ENCODE measurements at regions not wholly inside any gene's neighbourhood (a gene's known extent, or its start where the extent isn't known, plus 50 kb on each side); places are given as distances from the start of the nearest gene placed in this dataset.
"Not testable (repeated sequence)": the region's sequence is repeated elsewhere in the genome, so short reads cannot be mapped to it uniquely, and the experiment has no call there.

DNA sequence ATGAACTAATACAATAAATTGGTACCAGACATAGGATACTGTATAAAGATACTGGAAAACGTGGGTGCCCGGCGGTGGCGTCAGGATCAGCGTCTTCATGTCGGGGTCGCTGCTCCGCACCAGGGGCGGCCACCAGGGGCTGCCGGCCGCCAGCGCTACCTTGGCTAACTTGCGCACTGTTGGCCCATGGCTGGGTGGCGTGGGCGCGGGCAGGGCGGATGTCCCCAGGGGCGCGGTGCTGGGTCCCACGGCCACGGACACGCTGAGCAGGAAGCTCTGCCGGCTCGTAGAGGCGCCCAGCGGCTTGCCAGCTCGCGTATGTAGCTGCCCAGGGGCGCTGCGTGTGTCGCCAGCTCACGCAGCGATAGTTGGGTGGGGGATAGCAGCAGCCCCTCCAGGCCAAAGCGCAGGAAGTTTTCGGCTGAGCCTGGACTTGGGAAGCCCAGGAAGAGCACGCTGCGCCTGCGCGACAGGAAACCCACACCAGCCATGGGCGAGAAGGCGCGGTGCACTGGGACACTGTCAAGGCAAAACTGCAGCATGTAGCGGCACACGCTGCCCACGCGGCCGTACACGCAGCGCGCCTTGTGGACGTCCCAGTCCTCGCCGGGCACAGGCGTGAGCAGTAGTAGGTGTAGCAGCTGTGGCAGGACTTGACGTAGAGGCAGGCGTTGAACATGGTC lies 299.9 kb downstream of the CCDC74A start:
- DNase-seq: no peak

DNA sequence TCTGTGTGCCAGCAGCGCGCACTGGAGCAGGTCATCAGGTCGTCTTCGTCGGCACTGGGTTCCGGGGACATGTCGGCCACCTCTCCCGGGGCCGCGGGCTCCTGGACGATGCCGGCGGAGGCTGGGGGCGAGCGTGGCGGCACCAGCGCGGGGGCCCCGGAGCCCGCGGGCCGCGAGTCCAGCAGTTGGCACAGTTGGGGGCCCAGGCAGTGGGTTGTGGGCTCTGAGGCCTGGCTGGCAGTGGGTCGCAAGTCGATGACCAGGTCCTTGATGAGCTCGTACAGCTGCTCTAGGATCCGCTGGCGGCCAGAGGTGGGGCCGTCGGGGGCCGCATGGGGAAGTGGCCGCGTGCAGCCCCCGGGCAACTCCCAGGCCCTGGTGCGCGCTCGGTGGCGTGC lies 300.5 kb downstream of the CCDC74A start:
- DNase-seq: no peak

DNA sequence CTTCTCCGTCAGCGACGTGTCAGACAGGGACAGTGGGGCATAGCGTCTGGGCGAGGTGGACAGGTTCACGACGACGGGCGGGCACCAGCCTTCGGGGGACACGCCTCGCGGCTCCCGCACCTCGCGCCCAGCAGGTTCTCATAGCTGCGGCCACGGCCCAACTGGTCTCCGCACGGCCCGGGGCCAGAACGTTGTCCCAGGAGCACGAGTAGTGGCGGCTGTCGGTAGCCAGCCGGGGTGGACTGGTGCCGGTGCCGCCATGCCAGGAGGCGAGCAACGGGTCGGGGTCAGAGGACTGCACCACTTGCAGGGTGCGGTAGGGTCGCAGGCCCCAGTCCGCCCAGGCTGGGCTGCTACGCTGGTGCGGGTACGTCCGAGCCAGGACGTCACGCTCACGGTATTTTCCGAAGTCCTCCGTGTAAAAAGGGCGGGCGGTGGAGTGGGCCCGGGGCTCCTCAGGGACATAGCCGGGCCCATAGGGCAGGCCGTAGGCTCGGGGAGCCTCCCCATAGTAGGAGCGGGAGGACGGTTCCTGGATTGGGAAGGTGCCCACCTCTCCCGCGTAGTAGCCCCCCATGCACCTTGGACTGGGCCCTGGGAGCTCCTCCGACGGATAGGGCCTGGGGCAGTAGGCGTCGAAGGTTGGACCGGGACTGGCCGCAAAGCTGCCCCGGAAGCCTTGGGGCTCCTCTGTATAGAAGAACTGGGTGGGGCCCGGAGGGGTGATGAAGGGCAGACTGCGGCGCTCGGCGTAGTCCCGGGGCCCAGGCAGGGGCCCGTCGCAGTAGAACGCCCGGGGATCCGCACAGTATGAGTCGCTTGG lies 301.2 kb downstream of the CCDC74A start:
- not testable (repeated sequence) for DNase-seq

GRCh38 chr2:131829456-131830241 lies 302.0 kb downstream of the CCDC74A start:
- DNase-seq: not testable (repeated sequence)

DNA sequence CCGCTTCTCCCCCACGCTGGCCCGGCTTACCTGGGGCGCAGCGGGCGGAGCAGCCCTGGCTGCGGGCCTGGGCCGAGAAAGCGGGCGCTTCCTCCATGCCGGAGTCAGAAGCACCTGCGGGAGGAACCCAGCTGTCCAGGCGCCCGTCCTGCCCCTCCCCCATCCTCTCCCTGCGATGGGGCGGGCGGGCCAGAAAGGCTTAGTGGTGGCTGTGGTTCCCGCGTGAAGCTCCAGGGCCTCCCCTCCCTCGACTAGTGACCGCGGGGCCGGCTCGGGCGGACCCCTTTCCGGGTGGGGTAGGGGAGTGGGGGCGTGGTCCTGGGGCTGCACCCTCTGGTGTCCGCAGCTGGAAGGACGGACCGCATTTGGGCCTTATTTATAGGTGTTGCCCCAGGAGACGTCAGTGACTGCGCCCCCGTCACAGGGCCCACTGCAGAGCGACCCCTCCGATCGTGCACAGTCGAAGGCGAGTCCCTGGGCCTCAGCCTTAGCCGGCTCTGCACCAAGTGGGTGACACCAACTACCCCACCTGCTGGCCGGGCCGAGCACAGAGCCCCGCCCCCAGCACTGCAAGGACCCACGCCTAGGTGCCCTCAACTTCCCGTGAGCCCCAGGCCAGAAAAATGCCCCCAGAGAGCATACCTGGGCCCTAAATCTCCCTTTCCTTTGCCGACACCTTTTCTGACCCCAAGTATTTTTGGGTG lies 302.7 kb downstream of the CCDC74A start:
- DNase-seq: not testable (repeated sequence)

DNA sequence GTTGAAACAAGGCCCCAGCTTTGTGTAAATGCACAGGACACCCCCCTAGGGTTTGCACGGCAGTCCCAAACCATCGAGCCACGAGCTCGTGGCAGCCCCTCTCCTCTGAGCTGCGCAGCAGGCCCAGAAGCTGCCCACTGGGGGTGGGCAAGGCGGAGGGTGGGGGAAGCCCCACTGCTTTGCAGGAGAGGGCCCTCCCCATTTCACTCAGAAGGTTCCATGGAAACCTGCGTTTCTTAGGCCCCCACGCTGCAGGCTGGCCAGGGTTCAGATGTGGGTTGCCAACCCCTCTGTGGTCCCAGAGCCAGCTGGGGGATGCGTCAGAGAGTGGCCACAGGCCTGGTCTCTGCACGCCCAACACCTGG lies 303.2 kb downstream of the CCDC74A start:
- DNase-seq: not testable (repeated sequence)

DNA sequence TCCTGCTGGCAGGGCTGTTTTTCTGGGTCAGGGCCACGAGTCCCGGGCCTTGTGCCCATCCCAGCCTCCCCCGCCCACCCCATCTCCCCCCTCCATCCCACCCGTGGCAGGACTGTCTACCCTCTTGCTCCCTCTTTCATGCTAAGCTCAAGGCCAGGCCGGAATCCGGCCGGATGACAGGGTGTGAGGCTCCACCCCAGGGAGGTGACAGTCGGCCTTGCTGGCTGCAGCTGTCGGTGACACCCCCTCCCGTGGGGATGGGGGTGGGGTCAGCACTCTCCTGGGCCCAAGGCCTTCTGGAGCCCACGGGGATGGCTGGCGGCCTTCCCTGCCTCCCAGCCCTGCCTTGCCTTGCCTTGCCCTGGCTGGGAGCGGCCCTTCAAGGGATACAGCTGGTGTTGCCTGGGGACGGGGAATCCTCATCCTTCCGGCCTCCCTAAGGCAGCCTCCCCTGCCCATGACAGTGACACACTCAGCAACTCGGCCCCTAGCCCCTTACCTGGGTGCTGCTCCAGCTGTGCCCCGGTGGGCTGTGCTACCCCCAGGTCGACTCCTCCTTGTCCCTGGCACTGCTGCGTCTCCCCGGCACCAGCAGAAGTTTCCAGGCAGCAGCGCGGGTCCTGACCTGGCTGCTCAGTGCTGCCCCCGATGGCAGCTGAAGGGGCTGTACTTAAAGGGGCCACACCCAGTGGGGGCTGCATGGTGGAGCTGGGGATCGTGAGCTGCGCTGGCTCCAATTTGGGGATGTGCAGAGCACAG lies 303.9 kb downstream of the CCDC74A start:
- not testable (repeated sequence) for DNase-seq

- DNase-seq: not testable (repeated sequence)
Measured at GRCh38 chr2:131832209-131832780, 304.6 kb downstream of the CCDC74A start.

DNA sequence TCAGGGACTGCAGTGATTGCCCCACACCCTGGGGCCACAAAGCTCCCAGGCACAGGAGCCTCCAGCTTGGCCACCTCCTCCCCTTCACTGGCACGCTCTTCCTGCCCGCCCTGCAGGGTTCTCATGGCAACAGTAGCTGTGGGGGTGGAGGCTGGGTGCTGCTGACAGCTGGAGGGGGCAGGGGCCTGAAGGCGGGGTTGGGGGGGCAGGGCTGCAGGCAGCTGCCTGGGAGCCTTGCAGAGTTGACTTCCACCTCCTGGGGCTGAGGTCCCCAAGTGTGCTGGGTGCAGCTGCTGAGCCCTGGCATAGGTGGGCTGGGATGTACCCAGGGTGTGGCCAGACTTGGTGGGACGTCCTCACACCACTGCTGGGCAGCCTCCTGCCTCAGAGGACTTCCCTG lies 305.2 kb downstream of the CCDC74A start:
- not testable (repeated sequence) for DNase-seq

GRCh38 chr2:131833367-131834202 lies 305.9 kb downstream of the CCDC74A start:
- DNase-seq: not testable (repeated sequence)

DNA sequence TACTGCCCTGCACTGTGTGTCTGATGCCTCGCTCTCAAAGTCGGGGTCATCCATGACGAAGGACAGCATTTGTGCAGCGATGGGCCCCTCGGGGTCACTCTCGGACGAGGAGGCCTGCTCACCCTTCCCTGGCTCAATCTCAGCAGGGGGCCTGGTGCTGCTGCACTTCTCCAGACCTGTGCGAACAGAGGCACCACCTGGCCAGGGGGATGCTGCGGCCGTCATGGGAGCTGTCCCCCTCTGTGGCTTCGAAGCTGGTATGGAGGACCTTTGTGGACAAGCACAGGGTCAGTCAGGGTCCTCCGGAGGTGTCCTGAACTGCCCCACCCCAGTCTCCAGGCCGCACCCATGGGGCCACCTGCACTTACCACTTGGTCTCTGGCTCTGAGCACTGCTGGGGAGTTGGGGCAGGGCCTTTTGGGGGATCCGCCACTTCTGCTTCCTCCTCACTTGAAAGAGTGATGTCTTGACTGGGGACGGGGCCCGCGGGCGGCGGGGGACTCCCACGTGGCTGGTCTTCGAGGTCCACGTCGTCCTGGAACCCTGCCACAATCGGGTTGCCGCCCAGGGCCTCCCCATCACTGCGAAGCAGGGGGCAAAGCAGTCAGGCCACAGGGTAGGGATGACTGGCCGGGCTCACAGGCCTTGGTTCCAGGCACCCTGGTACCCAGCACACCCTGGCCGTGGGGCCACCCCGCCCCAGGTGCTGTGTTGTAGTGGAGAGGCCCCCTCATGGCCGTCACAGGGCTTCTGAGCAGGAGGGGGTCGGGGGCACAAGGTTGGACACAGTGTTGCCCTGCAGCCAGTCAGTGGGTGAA lies 306.7 kb downstream of the CCDC74A start:
- DNase-seq: not testable (repeated sequence)

- DNase-seq: not testable (repeated sequence)
Measured at GRCh38 chr2:131835022-131835421, 307.3 kb downstream of the CCDC74A start.

GRCh38 chr2:131835621-131836091 lies 308.0 kb downstream of the CCDC74A start:
- DNase-seq: no peak

GRCh38 chr2:131836116-131836515 lies 308.4 kb downstream of the CCDC74A start:
- DNase-seq: not testable (repeated sequence)

DNA sequence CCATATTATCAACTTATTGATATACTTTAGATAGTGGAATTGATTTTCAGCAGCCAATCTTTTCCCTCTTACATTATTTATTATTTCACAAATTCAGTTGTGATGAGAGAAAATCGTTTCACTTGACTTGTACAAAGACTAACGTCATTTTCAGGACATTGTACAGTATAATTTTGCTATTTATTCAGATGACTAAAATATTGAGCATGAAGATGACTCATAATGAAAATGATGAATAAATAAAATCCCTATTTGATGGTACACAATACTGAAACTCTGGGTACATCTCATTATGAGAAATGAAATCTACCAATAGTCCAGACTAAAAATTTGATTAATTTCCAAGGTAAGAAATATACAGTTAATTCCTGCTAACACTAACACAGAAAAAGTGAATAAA lies 316.4 kb downstream of the CCDC74A start:
- not testable (repeated sequence) for DNase-seq

- DNase-seq: not testable (repeated sequence)
Measured at GRCh38 chr2:131856202-131856601, 305.6 kb downstream of the ANKRD30BL start.

DNA sequence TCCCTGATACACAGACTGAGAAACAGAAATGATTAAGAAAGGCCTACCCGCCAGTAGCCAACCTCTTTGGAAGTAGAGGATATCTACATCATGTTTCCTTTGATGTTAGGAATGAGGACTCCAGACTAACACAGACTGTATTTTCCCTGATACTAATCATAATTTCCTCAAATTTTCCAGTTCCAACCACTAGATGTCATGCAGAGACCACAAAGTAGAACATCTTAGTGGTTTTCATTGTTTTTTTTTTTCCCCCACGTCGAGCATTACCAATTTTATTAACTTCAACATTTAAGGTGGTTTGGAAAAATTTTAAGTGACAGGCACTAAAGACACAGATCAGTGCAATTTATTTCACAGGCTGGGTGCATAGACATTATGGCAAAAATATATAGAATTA lies 303.6 kb downstream of the ANKRD30BL start:
- peak in 1 of 3 donors; percentile 0 for DNase-seq

Measured in muscle of back (tissue), 3 donors.